HEK293 (cell line): ENCODE measurements at regions not wholly inside any gene's neighbourhood (a gene's known extent, or its start where the extent isn't known, plus 50 kb on each side); places are given as distances from the start of the nearest gene placed in this dataset.

ENCODE experiments used
- CTCF ChIA-PET: fragments of 350-600 bp; formaldehyde crosslinking; extraction: SDS; loops from one replicate; lab custom pipeline; 2021; ENCODE audit warnings: antibody characterized with exemption; lab: Yijun Ruan, JAX
- POLR2A ChIA-PET: fragments of 300-600 bp; formaldehyde crosslinking; extraction: SDS; loops from one replicate; lab custom pipeline; 2020; ENCODE audit warnings: antibody characterized with exemption, inconsistent platforms; lab: Yijun Ruan, JAX
- H3K27ac ChIP-seq: fragments of 200-500 bp; sonication (Bioruptor generic); 2 replicates; pipeline ENCODE4 v1.5.1; 2014; ENCODE audit warnings: low read depth, low read length, control low read depth, inconsistent platforms; ENCODE audit errors: extremely low read depth
- H3K36me3 ChIP-seq, 2 experiments: fragments of 200-500 bp in 1 of 2; sonication (Bioruptor generic) in 1 of 2; 1 replicate in 1 of 2; 2 replicates in 1 of 2; pipeline ENCODE4 v1.5.1; 2014 to 2017; ENCODE audit warnings: inconsistent platforms in 2 of 2, low read length in 2 of 2; ENCODE audit not compliant: control insufficient read depth in 2 of 2, insufficient read depth in 1 of 2
- H3K4me1 ChIP-seq: fragments of 200-500 bp; sonication (Bioruptor generic); 2 replicates; pipeline ENCODE4 v1.5.1; 2014; ENCODE audit warnings: mild to moderate bottlenecking, low read length, inconsistent platforms; ENCODE audit not compliant: control insufficient read depth, insufficient read depth
- H3K4me3 ChIP-seq: 2 replicates; pipeline ENCODE4 v1.5.1; 2011; ENCODE audit warnings: low read depth, mild to moderate bottlenecking, control low read depth, low read length, moderate library complexity
- H3K9me3 ChIP-seq: fragments of 200-500 bp; sonication (Bioruptor generic); 2 replicates; pipeline ENCODE4 v1.5.1; 2014; ENCODE audit warnings: low read depth, low read length, inconsistent platforms; ENCODE audit not compliant: control insufficient read depth, insufficient read depth
- HOXC10 ChIP-seq: sonication (generic); formaldehyde crosslinking; IDR thresholded peaks from 2 replicates; pipeline ENCODE4 v1.8.1; 2023; ENCODE audit warnings: mild to moderate bottlenecking, missing genetic modification reagents
- KLF7 ChIP-seq: fragments of 450-650 bp; formaldehyde crosslinking; IDR thresholded peaks from 2 replicates; pipeline ENCODE4 v1.5.1; 2016; ENCODE audit warnings: missing biosample characterization, missing genetic modification characterization, borderline replicate concordance
- SCRT2 ChIP-seq: fragments of 450-650 bp; formaldehyde crosslinking; IDR thresholded peaks from 2 replicates; pipeline ENCODE4 v1.5.1; 2016; ENCODE audit warnings: missing biosample characterization, missing genetic modification characterization
- TRIM28 ChIP-seq: IDR thresholded peaks from 2 replicates; pipeline ENCODE4 v1.6.1; 2011; ENCODE audit warnings: low read length, control low read depth, borderline replicate concordance
- TSHZ1 ChIP-seq: fragments of 450-650 bp; formaldehyde crosslinking; IDR thresholded peaks from 2 replicates; pipeline ENCODE4 v1.5.1; 2016; ENCODE audit warnings: missing biosample characterization, missing genetic modification characterization, borderline replicate concordance
- YY1 ChIP-seq: fragments of 450-650 bp; formaldehyde crosslinking; IDR thresholded peaks from 2 replicates; pipeline ENCODE4 v1.5.1; 2018; ENCODE audit warnings: missing biosample characterization, missing genetic modification characterization
- YY2 ChIP-seq: fragments of 450-650 bp; formaldehyde crosslinking; IDR thresholded peaks from 2 replicates; pipeline ENCODE4 v1.5.1; 2016; ENCODE audit warnings: missing biosample characterization, missing genetic modification characterization
- ZBTB1 ChIP-seq: fragments of 450-650 bp; formaldehyde crosslinking; IDR thresholded peaks from 2 replicates; pipeline ENCODE4 v1.5.1; 2016; ENCODE audit warnings: missing biosample characterization, missing genetic modification characterization
- ZNF10 ChIP-seq: fragments of 450-650 bp; formaldehyde crosslinking; IDR thresholded peaks from 2 replicates; pipeline ENCODE4 v1.5.1; 2017; ENCODE audit warnings: missing biosample characterization, missing genetic modification characterization
- ZNF157 ChIP-seq: fragments of 450-650 bp; formaldehyde crosslinking; IDR thresholded peaks from 2 replicates; pipeline ENCODE4 v1.5.1; 2016; ENCODE audit warnings: missing biosample characterization, missing genetic modification characterization
- ZNF23 ChIP-seq: fragments of 450-650 bp; formaldehyde crosslinking; IDR thresholded peaks from 2 replicates; pipeline ENCODE4 v1.5.1; 2016; ENCODE audit warnings: missing biosample characterization, missing genetic modification characterization, borderline replicate concordance
- ZNF311 ChIP-seq: fragments of 450-650 bp; formaldehyde crosslinking; IDR thresholded peaks from 2 replicates; pipeline ENCODE4 v1.5.1; 2017; ENCODE audit warnings: missing biosample characterization, missing genetic modification characterization, borderline replicate concordance
- ZNF341 ChIP-seq: fragments of 450-650 bp; formaldehyde crosslinking; IDR thresholded peaks from 2 replicates; pipeline ENCODE4; 2016; ENCODE audit warnings: low read depth, missing biosample characterization, missing genetic modification characterization
- ZNF423 ChIP-seq: fragments of 450-650 bp; formaldehyde crosslinking; IDR thresholded peaks from 2 replicates; pipeline ENCODE4 v1.5.1; 2016; ENCODE audit warnings: missing biosample characterization, missing genetic modification characterization
- ZNF501 ChIP-seq: fragments of 450-650 bp; formaldehyde crosslinking; IDR thresholded peaks from 2 replicates; pipeline ENCODE4 v1.5.1; 2016; ENCODE audit warnings: missing biosample characterization, missing genetic modification characterization
- ZNF548 ChIP-seq: fragments of 450-650 bp; formaldehyde crosslinking; IDR thresholded peaks from 2 replicates; pipeline ENCODE4 v1.5.1; 2016; ENCODE audit warnings: missing biosample characterization, missing genetic modification characterization
- ZNF596 ChIP-seq: fragments of 450-650 bp; IDR thresholded peaks from 2 replicates; pipeline ENCODE4 v1.5.0; 2018; ENCODE audit warnings: missing biosample characterization, mild to moderate bottlenecking, missing genetic modification characterization, moderate library complexity
- ZNF654 ChIP-seq: fragments of 450-650 bp; formaldehyde crosslinking; IDR thresholded peaks from 2 replicates; pipeline ENCODE4 v1.5.1; 2016; ENCODE audit warnings: low read depth, missing biosample characterization, missing genetic modification characterization
- ZNF658 ChIP-seq: fragments of 450-650 bp; formaldehyde crosslinking; IDR thresholded peaks from 2 replicates; pipeline ENCODE4; 2016; ENCODE audit warnings: missing biosample characterization, missing genetic modification characterization
- ZNF677 ChIP-seq: fragments of 450-650 bp; IDR thresholded peaks from 2 replicates; pipeline ENCODE4 v1.5.0; 2018; ENCODE audit warnings: missing biosample characterization, mild to moderate bottlenecking, missing genetic modification characterization, moderate library complexity
- ZNF837 ChIP-seq: fragments of 450-650 bp; formaldehyde crosslinking; IDR thresholded peaks from 2 replicates; pipeline ENCODE4 v1.5.1; 2016; ENCODE audit warnings: missing biosample characterization, missing genetic modification characterization
- ZSCAN23 ChIP-seq: fragments of 450-650 bp; formaldehyde crosslinking; IDR thresholded peaks from 2 replicates; pipeline ENCODE4 v1.5.1; 2016; ENCODE audit warnings: missing biosample characterization, missing genetic modification characterization
- TF ChIP-seq, protein P1 (sequence below): fragments of 450-650 bp; formaldehyde crosslinking; IDR thresholded peaks from 2 replicates; pipeline ENCODE4 v1.5.1; 2016; ENCODE audit warnings: missing biosample characterization, missing genetic modification characterization

DNA sequence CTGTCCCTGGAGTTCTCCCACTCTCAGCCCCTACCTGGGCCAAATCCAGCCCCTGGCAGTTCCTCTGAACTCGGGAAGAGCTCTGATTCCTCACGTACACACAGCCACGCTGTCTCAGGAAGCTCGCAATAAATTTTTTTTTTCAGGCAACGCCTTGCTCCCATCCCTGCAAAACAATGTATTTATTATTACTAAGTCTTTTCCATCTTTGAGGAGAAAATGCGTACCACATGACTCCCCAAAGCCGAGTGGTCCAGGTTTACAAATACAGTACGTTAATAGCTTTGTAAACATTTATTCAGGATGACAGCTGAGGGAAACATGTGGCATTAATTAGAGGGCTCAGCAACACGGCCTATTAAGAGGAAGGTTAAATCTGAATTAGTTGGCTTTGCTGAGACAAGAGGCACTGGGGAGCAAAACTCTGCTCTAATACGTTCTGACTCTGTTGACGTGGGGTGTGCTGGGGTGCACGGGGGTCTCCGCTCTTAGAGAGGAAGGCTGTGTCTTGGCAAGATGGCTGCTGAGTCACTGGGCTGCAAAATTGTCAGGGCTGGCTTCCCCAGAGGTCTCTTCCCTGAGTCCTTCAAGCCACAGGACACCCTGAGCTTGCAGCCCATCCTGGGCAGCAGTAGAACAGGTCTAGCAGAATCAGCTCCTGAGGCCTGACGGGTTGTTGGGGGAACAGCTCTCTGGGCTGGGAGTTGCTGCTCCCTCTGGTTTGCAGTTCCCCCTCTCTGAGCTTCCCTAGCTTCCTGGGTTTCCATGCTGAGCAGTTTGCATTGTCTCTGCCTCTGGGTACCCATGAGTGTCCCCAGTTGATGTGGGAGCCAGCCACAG is 185.2 kb upstream of the TBX3 start:
- no peak overlapping the region for H3K4me3 ChIP-seq
- CTCF ChIA-PET = no interaction called here
- H3K9me3 ChIP-seq = no peaks in the 10 kb centered on the region
- no peak overlapping the region for H3K27ac ChIP-seq
- H3K36me3 ChIP-seq = no peaks in the 10 kb centered on the region
- peak; percentile 82 for TF ChIP-seq ZNF341
- TF ChIP-seq ZNF10 = no peak
- no peak for TF ChIP-seq ZNF596
- TF ChIP-seq ZNF311 (tag by site-specific recombination) = no peak
- POLR2A ChIA-PET = interaction anchor here (1.7 kb wide), 1 partner anchor 185 kb away, joined by 5 read pairs; the partner anchor contains the start of gene TBX3
- H3K4me1 ChIP-seq = no peaks in the 10 kb centered on the region

DNA sequence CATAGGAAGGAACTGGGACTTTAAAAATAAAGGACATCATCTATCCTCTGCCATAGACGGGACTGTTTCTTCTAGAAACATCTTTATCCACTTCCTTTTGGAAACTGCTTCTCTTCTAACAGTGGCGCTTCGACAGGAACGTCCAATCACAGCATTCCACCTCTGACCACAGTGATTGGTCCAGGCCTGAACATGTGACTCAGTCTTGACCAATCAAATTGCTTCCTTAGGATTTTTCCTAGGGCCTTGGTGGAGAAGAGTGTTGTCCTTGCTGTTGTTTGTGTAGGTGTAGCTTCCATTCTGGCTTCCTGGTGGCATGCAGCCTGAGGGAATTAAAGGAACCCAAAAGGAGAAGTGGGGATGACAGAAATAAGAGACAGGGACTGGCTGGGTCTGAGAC is 182.4 kb upstream of the TBX3 start:
- no peaks in the 10 kb centered on the region for H3K36me3 ChIP-seq
- TF ChIP-seq ZSCAN23 (tag by site-specific recombination) (no peak), ZNF23 (tag by site-specific recombination) (no peak), HOXC10 (CRISPR knock-in tag) (no peak), ZNF423 (tag by site-specific recombination) (no peak), ZNF837 (tag by site-specific recombination) (no peak), YY2 (tag by site-specific recombination) (no peak), ZBTB1 (tag by site-specific recombination) (no peak), TSHZ1 (tag by site-specific recombination) (no peak), ZNF654 (no peak), KLF7 (no peak), ZNF501 (tag by site-specific recombination) (no peak), SCRT2 (no peak), ZNF548 (tag by site-specific recombination) (no peak), ZNF157 (tag by site-specific recombination) (no peak), ZNF677 (tag by site-specific recombination) (no peak), YY1 (tag by site-specific recombination) (no peak), TRIM28 (no peak), ZNF658 (tag by site-specific recombination) (no peak)
- TF ChIP-seq, protein P1, sequence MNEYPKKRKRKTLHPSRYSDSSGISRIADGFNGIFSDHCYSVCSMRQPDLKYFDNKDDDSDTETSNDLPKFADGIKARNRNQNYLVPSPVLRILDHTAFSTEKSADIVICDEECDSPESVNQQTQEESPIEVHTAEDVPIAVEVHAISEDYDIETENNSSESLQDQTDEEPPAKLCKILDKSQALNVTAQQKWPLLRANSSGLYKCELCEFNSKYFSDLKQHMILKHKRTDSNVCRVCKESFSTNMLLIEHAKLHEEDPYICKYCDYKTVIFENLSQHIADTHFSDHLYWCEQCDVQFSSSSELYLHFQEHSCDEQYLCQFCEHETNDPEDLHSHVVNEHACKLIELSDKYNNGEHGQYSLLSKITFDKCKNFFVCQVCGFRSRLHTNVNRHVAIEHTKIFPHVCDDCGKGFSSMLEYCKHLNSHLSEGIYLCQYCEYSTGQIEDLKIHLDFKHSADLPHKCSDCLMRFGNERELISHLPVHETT (tag by site-specific recombination) = no peak
- CTCF ChIA-PET = no interaction called here
- H3K4me1 ChIP-seq = no peaks in the 10 kb centered on the region
- POLR2A ChIA-PET = no interaction called here
- no peaks in the 10 kb centered on the region for H3K9me3 ChIP-seq
- no peak overlapping the region for H3K27ac ChIP-seq
- no peak overlapping the region for H3K4me3 ChIP-seq
